ENCODE measurements at regions not wholly inside any gene's neighbourhood (a gene's known extent, or its start where the extent isn't known, plus 50 kb on each side); places are given as distances from the start of the nearest gene placed in this dataset.

DNA sequence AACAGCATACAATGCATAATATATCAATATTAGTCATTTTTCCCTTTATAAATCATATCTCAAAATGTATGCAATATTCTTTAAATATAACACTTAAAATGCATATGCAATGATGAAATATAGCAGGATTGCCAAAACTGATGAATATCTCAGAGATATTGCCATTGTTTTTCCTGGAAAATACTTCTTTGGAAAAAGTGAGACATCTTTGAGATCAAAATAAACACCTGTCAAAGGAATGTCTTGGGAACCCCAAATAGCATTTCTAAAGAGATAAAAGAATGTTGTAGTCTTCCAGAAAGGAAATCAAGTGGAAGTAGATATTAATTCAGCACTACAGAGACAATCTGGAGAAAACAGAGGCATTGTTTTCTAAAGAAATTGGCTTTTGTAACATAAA is 457.8 kb upstream of the UBE2E2 start:
- no peaks in the 10 kb centered on the region for H3K36me3 Mint-ChIP-seq (ENCODE audit: unreplicated experiment)
- no peaks in the 10 kb centered on the region for H3K9me3 Mint-ChIP-seq (ENCODE audit: unreplicated experiment)
- TF ChIP-seq, protein P1, sequence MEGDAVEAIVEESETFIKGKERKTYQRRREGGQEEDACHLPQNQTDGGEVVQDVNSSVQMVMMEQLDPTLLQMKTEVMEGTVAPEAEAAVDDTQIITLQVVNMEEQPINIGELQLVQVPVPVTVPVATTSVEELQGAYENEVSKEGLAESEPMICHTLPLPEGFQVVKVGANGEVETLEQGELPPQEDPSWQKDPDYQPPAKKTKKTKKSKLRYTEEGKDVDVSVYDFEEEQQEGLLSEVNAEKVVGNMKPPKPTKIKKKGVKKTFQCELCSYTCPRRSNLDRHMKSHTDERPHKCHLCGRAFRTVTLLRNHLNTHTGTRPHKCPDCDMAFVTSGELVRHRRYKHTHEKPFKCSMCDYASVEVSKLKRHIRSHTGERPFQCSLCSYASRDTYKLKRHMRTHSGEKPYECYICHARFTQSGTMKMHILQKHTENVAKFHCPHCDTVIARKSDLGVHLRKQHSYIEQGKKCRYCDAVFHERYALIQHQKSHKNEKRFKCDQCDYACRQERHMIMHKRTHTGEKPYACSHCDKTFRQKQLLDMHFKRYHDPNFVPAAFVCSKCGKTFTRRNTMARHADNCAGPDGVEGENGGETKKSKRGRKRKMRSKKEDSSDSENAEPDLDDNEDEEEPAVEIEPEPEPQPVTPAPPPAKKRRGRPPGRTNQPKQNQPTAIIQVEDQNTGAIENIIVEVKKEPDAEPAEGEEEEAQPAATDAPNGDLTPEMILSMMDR (IDR thresholded peaks at IDR 0.05), result no peak
- H3K27ac Mint-ChIP-seq (ENCODE audit: unreplicated experiment), result no peak overlapping the region
- no peak for DNase-seq (ENCODE audit: extremely low spot score, unreplicated experiment)
- peaks cover 2% of the 10 kb centered on the region for H3K27me3 Mint-ChIP-seq (ENCODE audit: unreplicated experiment)
- no peaks in the 10 kb centered on the region for H3K4me1 Mint-ChIP-seq (ENCODE audit: unreplicated experiment)
- no peak overlapping the region for H3K4me3 Mint-ChIP-seq (ENCODE audit: unreplicated experiment)

GRCh38 chr3:22746221-22746620 is 456.9 kb upstream of the UBE2E2 start:
- Mint-ChIP-seq H3K36me3 (ENCODE audit: unreplicated experiment) (no peaks in the 10 kb centered on the region), H3K4me1 (ENCODE audit: unreplicated experiment) (no peaks in the 10 kb centered on the region), H3K9me3 (ENCODE audit: unreplicated experiment) (no peaks in the 10 kb centered on the region), H3K4me3 (ENCODE audit: unreplicated experiment) (no peak overlapping the region), H3K27ac (ENCODE audit: unreplicated experiment) (no peak overlapping the region), H3K27me3 (ENCODE audit: unreplicated experiment) (peaks cover 2% of the 10 kb centered on the region)
- TF ChIP-seq, protein P1 (IDR thresholded peaks at IDR 0.05), result no peak
- no peak for DNase-seq (ENCODE audit: extremely low spot score, unreplicated experiment)

DNA sequence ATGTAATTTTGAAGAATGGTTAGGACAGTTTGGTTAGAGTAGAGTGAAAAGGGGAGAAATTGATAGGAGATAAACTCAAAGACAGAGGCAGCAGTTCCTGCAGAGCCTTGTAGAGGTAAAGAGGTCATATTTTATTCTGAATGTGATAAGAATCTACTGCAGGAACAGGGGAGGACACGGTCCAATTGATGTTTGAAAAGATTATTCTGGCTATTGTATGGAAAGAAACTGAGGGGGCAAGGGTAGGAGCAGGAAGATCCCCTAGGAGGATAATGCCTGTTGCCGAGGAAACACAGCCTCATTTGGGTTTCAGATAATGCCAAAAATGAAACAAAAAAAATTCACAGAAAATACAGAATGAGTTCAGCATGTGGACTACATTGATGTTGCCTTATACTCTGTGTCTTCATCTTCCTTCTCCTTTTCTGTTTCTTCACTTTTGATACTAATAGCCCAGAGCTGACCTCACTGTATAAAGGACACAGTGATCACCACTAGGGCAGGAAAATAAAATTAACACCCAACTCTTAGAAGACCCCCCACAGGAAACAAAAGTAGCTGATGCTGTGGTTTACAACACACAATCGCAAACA is 454.6 kb upstream of the UBE2E2 start:
- Mint-ChIP-seq H3K27ac (ENCODE audit: unreplicated experiment) (no peak overlapping the region), H3K4me1 (ENCODE audit: unreplicated experiment) (no peaks in the 10 kb centered on the region), H3K27me3 (ENCODE audit: unreplicated experiment) (peaks cover 6% of the 10 kb centered on the region), H3K36me3 (ENCODE audit: unreplicated experiment) (no peaks in the 10 kb centered on the region), H3K4me3 (ENCODE audit: unreplicated experiment) (no peak overlapping the region), H3K9me3 (ENCODE audit: unreplicated experiment) (no peaks in the 10 kb centered on the region)
- TF ChIP-seq, protein P1 (IDR thresholded peaks at IDR 0.05), result no peak
- no peak for DNase-seq (ENCODE audit: extremely low spot score, unreplicated experiment)

DNA sequence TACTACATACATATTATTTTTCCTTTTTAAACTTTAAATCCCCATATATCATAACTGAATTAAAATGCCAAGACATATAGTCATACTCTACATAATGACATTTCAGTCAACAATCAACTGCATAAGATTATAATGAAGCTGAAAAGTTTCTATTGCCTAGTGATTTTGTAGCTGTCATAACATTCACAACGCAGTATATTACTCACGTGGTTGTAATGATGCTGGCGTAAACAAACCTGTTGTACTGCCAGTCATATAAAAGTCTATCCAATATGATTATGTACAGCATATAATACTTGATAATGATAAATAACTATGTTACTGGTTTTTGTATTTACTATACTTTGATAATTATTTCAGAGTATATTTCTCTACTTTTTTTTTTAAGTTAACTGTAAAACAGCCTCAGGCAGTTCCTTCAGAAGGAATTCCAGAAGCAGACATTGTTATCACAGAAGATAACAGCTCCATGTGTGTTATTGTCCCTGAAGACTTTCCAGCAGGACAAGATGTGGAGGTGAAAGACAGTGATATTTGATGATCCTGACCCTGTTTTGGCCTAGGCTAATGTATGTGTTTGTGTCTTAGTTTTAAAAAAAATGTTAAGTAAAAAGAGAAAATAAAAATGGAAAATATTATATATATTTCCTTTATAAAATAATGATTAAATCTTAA is 443.4 kb upstream of the UBE2E2 start:
- H3K9me3 Mint-ChIP-seq (ENCODE audit: unreplicated experiment), result peaks cover 13% of the 10 kb centered on the region
- H3K4me1 Mint-ChIP-seq (ENCODE audit: unreplicated experiment), result no peaks in the 10 kb centered on the region
- DNase-seq (ENCODE audit: extremely low spot score, unreplicated experiment), result no peak
- H3K36me3 Mint-ChIP-seq (ENCODE audit: unreplicated experiment), result no peaks in the 10 kb centered on the region
- peaks cover 8% of the 10 kb centered on the region for H3K27me3 Mint-ChIP-seq (ENCODE audit: unreplicated experiment)
- TF ChIP-seq, protein P1 (IDR thresholded peaks at IDR 0.05), result no peak
- no peak overlapping the region for H3K4me3 Mint-ChIP-seq (ENCODE audit: unreplicated experiment)
- H3K27ac Mint-ChIP-seq (ENCODE audit: unreplicated experiment), result no peak overlapping the region

GRCh38 chr3:22765679-22766078 is 437.4 kb upstream of the UBE2E2 start:
- no peak overlapping the region for H3K27ac Mint-ChIP-seq (ENCODE audit: unreplicated experiment)
- TF ChIP-seq, protein P1 (IDR thresholded peaks at IDR 0.05), result no peak
- peaks cover 2% of the 10 kb centered on the region for H3K27me3 Mint-ChIP-seq (ENCODE audit: unreplicated experiment)
- H3K36me3 Mint-ChIP-seq (ENCODE audit: unreplicated experiment), result no peaks in the 10 kb centered on the region
- DNase-seq (ENCODE audit: extremely low spot score, unreplicated experiment), result no peak
- H3K4me3 Mint-ChIP-seq (ENCODE audit: unreplicated experiment), result no peak overlapping the region
- peaks cover 11% of the 10 kb centered on the region for H3K9me3 Mint-ChIP-seq (ENCODE audit: unreplicated experiment)
- peaks cover 13% of the 10 kb centered on the region for H3K4me1 Mint-ChIP-seq (ENCODE audit: unreplicated experiment)
